Esophagus (tissue), 2 donors: ENCODE measurements at regions not wholly inside any gene's neighbourhood (a gene's known extent, or its start where the extent isn't known, plus 50 kb on each side); places are given as distances from the start of the nearest gene placed in this dataset.

Source experiments
- H3K27ac ChIP-seq, 2 donors: one replicate each; pipeline ENCODE4 v1.5.1; 2013; ENCODE audit warnings: low read depth in 2 of 2, mild to moderate bottlenecking in 2 of 2, inconsistent platforms in 1 of 2, low read length in 1 of 2, moderate library complexity in 1 of 2
- H3K27me3 ChIP-seq, 2 donors: one replicate each; pipeline ENCODE4 v1.6.1; 2013; ENCODE audit warnings: low read length in 2 of 2, control low read depth in 1 of 2, mild to moderate bottlenecking in 1 of 2; ENCODE audit not compliant: insufficient read depth in 2 of 2, control insufficient read depth in 1 of 2
- H3K36me3 ChIP-seq, 2 donors: one replicate each; pipeline ENCODE4 v1.6.1; 2013; ENCODE audit warnings: low read length in 1 of 2; ENCODE audit not compliant: control insufficient read depth in 2 of 2, insufficient read depth in 2 of 2
- H3K4me1 ChIP-seq, 2 donors: one replicate each; pipeline ENCODE4 v1.6.1; 2013; ENCODE audit warnings: low read length in 1 of 2; ENCODE audit not compliant: control insufficient read depth in 2 of 2, insufficient read depth in 2 of 2
- H3K4me3 ChIP-seq, 2 donors: one replicate each; pipeline ENCODE4 v1.5.1; 2013; ENCODE audit warnings: low read length in 2 of 2, mild to moderate bottlenecking in 2 of 2, low read depth in 1 of 2, moderate library complexity in 1 of 2
- H3K9me3 ChIP-seq, 2 donors: one replicate each; pipeline ENCODE4 v1.6.1; 2013; ENCODE audit warnings: mild to moderate bottlenecking in 2 of 2, low read depth in 1 of 2, low read length in 1 of 2, moderate library complexity in 1 of 2; ENCODE audit not compliant: control insufficient read depth in 2 of 2, insufficient read depth in 1 of 2
- WGBS, 2 donors: extraction: QIAGEN DNeasy Blood & Tissue Kit; methylation state at CpG; one replicate each; pipeline ENCODE4 v1.1.7; 2013; 5-methylcytosine and 5-hydroxymethylcytosine counted together
- donor health status: healthy with polysubstance abuse.
- donor health status: Bipolar disorder and iron deficiency.

DNA sequence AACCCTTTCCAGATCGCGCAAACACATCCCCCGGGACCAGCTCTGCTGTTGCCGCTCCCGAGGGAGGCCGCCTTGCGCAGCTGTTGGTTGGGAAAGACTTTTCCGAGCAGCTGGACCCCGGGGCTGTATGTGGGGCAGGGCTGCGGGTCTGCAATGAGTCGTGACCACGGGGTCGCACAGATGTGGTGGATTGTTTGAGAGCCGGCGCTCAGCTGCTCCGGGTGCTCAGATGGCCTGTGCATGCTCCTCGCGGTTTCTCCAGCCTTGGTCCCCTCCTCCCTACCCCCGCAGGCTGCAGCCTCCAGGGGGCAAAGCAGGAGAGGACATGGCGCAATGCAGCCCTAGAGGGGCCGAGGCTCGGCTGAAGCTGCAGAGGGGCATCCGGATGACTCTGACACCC, 105.2 kb upstream of the OTOS start:
- Histone ChIP-seq H3K27ac (no peak overlapping the region), H3K27me3 (no peaks in the 10 kb centered on the region), H3K4me1 (peaks cover 6 to 25% of the 10 kb centered on the region in 2 donors), H3K36me3 (no peaks in the 10 kb centered on the region), H3K9me3 (no peaks in the 10 kb centered on the region), H3K4me3 (no peak overlapping the region)
- 77 to 82% methylated on average over 23 of the region's 23 CpGs for WGBS, 2 donors

DNA sequence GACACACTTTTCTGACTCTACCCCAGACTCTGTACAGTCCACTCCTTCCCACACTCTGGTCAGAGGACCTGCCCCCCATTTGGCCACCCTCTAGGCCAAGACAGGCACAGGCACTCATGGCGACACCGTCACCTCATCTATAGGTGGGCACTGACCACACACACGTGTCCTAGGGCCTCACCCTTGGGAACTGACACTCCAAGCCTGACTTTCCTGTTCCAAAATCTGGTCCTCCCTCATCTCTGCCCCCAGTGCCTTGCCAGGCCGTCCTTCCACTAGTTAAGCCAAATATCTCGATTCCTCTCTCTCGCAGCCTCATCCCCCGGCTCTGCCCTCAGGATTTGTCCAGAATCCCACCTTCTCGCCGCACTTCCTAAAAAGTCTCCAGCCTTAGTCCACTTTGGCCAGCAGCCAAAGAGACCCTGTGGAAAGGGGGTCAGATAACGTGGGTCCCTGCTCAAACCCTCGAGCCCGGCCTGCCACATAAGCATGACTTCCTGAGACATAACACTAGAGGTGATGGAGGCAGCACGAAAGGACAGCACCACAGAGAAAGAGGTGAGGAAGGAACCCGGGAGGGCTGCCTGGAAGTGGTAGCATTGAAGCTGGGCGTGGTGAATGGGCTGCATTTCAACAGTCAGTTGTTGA, 105.8 kb upstream of the OTOS start:
- H3K27me3 ChIP-seq, result no peaks in the 10 kb centered on the region
- peaks cover 9 to 31% of the 10 kb centered on the region in 2 donors for H3K4me1 ChIP-seq
- H3K36me3 ChIP-seq, result no peaks in the 10 kb centered on the region
- no peak overlapping the region for H3K27ac ChIP-seq
- WGBS, 2 donors, result 91 to 92% methylated on average over 15 of the region's 15 CpGs
- no peak overlapping the region for H3K4me3 ChIP-seq
- no peaks in the 10 kb centered on the region for H3K9me3 ChIP-seq

DNA sequence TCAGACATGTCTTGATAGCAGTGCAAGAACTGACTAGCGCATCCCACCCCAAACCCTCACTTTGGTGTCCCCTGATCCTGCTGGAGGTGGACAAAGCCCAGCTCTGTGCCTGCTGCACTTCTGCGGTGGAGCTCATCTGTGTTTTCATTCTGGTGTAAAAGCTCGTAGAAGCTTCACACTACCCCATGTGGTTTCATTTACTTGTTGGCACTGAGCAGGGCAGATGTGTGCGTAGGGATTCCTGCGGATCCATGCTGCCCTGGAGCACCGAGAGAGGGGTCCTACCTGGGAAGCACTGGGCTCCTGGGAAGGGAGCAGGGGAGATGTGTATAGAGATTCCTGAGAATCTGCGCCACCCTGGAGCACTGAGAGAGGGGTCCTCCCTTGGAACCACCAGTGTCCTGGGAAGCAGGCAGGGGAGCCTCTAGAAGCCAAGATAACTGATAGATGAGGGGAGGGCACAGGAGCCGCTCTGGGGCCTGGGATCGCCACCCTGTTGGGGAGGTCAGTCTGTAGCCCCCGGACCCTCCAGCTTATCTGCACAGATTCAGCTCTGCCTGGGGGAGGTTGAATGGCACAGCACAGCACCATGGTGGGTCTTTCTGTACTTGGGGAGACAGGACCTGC, 106.9 kb upstream of the OTOS start:
- Histone ChIP-seq H3K4me1 (peaks cover 9 to 35% of the 10 kb centered on the region in 2 donors), H3K9me3 (no peaks in the 10 kb centered on the region), H3K4me3 (no peak overlapping the region), H3K27ac (no peak overlapping the region), H3K36me3 (no peaks in the 10 kb centered on the region), H3K27me3 (no peaks in the 10 kb centered on the region)
- 91% methylated on average over 10 of the region's 10 CpGs for WGBS, 2 donors

DNA sequence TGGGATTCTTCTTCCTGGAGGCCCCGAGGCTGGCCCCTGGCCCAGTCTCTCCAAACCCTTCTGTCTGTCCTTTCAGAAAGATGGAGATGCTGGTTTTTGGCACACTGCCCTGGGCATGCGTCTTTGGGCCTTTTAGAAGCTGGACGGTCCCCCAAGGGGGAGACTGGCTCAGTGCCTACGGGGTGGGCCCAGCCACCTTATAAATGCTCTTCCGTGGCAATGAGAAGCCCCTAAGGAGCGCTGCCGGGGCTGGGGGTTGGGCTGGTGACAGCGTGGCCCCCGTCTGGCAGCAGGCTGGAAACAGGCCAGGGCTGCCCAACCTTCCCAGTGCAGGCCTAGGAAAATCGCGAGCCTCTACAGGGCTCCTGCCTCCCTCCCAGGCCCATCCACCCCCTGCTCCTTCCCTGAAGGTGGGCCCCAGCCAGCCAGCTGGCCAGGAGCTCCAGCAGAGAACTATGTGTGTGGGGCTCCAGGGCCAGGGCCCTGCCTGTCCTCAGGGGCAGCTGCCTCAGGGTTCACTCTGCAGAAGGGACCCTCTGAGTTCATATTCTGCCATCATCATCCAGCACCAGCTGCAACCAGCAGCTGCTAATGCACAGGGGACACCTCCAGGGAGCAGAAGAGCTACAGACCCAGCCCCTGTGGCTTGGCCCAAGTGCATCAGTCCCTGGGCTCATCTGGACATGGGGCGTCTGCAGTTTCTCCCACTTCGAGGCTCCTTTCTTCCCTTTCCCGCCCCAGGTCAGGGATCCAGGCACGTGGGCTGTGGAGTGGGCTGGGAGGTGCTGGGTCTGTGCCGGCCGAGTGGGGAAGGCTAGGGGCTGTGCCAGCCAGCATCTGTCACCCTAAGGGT, 107.6 kb upstream of the OTOS start:
- Histone ChIP-seq H3K4me3 (no peak overlapping the region), H3K27ac (no peak overlapping the region), H3K4me1 (peaks cover 9 to 35% of the 10 kb centered on the region in 2 donors), H3K9me3 (no peaks in the 10 kb centered on the region), H3K36me3 (no peaks in the 10 kb centered on the region), H3K27me3 (no peaks in the 10 kb centered on the region)
- WGBS, 2 donors, result 65 to 73% methylated on average over 16 to 17 of the region's 17 CpGs

DNA sequence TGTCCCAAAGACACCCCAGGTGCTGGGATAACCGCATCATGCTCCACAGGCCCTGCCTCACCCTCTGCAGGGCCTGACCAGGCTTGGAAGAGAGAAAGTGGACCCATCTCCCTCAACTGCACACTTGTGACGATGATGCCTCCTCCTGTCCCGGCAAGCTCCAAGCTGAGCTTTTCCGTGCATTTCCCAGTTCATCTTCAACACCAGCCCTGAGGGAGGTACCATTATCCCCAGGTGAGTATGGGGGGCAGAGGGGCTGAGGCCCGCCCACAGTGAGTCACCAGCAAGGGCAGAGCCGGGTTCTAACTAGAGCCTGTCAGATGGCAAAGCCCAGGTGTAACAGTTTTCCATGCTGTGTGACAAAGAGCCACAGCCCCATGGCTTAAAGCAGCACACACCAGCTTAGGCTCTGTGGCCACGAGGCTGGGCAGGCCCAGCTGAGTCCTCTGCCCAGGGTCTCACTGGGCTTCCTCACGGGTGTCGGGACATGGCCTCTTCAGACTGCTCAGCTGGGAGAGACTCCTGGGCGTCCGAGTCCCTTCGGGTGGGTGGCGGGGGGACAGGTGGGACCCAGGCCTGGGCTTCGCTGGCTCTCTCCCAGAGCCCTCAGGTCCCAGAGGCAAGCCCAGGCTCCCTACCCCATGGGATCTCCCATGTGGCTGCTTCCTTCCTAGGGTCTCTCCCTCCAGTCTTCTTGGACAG, 108.4 kb upstream of the OTOS start:
- Histone ChIP-seq H3K4me1 (peaks cover 9 to 35% of the 10 kb centered on the region in 2 donors), H3K4me3 (no peak overlapping the region), H3K27ac (no peak overlapping the region), H3K27me3 (no peaks in the 10 kb centered on the region), H3K36me3 (no peaks in the 10 kb centered on the region), H3K9me3 (no peaks in the 10 kb centered on the region)
- WGBS, 2 donors, result 77 to 80% methylated on average over 14 of the region's 14 CpGs

DNA sequence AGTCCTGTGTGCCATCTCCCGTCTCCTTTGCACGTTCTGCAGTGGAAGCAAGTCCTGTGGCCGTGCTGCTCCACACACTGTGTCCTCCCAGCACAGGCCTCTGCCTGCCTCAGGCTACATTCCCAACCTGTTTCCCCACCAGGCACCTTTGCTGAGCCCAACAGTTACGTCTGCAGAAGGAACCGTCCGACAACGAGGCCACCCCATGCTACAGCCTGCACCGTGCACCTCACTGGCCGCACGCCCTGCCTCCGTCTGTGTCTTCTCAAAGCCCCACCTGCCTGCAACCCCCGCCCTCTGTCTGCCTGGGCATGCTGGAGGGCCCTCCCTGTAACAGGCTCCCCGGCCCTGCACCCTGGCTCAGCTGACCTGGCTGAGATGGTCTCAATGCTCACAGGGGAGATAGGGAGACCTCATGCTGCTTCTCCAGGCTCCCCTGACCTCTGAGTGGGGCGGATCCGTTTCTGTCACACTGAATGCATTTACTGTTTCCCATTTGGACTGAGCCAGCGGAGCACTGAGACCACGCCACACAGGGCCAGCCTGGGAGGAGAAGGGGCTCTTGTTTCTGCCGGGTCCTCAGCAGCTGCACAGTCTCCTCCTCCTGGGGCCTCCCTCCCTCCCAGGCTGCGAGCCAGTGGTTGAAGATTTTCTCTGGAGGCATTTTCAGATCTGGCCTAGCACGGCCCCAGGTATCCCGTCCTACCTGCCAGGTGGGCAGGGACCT, 109.1 kb upstream of the OTOS start:
- no peaks in the 10 kb centered on the region for H3K27me3 ChIP-seq
- no peaks in the 10 kb centered on the region for H3K36me3 ChIP-seq
- peak overlapping the region in 1 of 2 donors; percentile 35 for H3K27ac ChIP-seq
- H3K4me1 ChIP-seq, result peaks cover 9 to 33% of the 10 kb centered on the region in 2 donors
- no peak overlapping the region for H3K4me3 ChIP-seq
- WGBS, 2 donors, result 53 to 63% methylated on average over 21 of the region's 21 CpGs
- no peaks in the 10 kb centered on the region for H3K9me3 ChIP-seq

DNA sequence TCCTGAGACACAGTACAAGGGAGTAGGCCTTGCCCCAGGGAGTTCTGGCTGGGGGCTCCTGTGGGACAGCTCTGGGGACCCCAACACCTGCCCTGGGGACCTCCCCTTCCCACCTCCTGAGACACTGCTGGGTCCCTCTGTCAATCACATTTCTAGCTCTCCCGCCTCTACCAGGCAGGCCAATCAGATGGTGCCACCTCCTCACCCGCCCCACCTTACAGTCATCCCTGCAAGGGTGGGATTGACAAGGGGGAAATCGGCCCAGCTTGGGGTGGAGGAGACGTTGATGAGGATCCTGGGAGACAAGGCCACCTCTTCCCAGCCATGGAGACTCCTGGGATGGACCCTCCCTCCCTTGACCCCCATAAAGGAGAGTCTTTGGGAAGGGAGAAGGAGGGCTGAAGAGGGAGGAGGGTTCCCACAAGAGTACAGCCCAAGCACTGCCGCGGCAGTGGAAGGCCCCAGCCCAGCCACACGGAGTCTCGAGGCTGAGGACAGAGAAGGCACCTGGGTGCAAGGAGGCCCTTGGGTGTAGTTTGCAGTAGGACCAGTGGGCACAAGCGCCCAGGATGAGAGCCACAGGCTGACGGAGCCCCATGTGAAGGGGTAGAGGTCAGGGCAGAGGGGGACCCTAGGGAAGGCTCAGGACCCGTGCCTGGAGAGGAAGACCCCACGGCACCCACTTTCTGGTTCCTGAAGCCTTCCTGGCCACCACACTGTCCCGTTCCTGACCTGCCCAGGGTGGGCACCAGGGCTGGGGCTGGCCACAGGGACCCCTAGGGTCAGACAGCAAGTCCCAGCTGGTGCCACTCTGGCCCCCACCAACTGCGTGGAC, 109.9 kb upstream of the OTOS start:
- no peaks in the 10 kb centered on the region for H3K9me3 ChIP-seq
- H3K36me3 ChIP-seq, result no peaks in the 10 kb centered on the region
- H3K4me3 ChIP-seq, result no peak overlapping the region
- peak overlapping the region; percentile 41 to 47 for H3K27ac ChIP-seq
- 83 to 91% methylated on average over 13 to 14 of the region's 14 CpGs for WGBS, 2 donors
- H3K4me1 ChIP-seq, result peaks cover 9 to 31% of the 10 kb centered on the region in 2 donors
- H3K27me3 ChIP-seq, result no peaks in the 10 kb centered on the region

DNA sequence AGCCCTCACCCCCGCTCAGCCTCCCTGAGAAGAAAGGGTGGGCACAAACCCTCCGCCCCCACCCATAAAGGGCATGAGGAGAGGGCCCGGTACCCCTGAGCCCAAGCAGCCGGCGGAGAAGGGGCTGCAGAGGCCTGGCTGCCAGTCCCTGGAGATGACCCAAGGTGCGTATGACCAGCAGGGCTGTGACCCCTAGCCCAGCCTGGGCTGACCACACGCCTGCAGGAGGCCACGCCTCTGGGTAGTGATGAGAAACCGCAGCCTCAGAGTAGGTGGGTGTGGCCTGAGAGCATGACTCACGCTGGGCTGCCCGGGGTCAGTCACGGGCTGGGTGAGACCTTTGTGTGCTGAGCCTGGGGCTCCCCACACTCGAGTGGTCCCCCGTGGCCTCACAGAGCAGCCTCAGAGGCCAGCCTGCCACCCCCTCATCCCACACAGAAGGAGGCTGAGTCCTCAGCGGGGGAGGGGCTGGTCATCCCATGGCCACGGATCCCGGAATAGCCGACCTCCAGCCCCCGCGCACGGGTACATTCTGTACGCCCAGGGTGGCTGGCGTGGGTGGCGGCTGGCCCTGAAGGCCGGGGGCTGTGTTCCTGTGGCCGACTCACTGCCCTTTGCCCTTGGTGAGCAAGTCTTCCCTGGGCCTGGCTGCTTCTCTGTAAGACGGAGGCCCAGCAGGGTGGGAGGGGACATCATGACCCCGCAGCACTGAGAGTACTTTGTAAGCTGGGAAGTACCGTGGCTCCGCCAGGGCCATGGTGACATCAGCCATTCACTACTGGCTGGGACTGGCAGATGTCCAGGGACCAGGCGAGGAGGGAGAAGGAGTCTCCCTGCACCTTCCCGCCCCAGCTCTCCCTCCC, 110.8 kb upstream of the OTOS start:
- Histone ChIP-seq H3K9me3 (no peaks in the 10 kb centered on the region), H3K27ac (peak overlapping the region; percentile 68 to 69), H3K4me1 (peaks cover 9 to 31% of the 10 kb centered on the region in 2 donors), H3K27me3 (no peaks in the 10 kb centered on the region), H3K36me3 (no peaks in the 10 kb centered on the region), H3K4me3 (no peak overlapping the region)
- 25 to 33% methylated on average over 30 to 32 of the region's 32 CpGs for WGBS, 2 donors
